ENCODE measurements at regions not wholly inside any gene's neighbourhood (a gene's known extent, or its start where the extent isn't known, plus 50 kb on each side); places are given as distances from the start of the nearest gene placed in this dataset.

DNA sequence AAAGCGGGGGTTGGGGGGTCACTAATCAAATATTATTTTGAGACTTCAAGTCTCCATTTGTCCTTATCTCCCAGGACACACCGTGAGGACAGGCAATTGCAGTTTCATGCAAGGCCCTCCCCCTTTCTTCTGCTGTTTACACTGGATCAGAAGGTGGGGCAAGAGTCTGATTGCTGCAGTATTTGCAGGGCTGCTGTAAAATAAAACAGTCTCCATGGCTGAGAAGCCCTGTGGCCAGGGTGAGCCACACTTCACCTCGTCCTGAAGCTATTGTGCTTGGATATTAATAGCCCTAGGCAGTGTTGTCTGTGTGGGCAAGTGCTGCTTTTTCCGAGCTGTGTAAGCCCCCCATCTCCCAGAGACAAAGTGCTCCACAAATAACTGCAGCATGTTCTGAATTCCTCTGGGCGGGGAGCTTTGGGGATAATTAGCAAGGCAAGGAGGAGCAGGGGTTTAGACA is 187.4 kb upstream of the NTF3 start:
- H3K27ac ChIP-seq, result no peak overlapping the region

DNA sequence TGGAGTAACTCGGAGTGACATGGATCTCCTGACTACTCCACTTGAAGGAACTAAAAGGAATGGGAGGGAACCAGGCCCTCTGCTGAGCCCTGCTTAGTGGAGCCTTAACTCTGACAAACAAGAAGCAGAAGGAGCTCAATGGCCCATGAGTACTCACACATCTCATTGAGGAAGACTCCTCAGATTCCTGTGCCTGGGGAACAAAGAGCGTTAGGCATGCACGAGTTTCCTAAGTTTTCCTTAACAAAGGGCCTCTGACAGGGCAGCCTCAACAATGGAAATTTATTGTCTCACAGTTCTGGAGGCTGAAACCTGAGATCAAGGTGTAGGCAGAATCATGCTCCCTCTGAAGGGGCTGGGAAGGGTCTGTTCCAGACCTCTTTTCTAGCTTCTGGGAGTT is 185.7 kb upstream of the NTF3 start:
- H3K27ac ChIP-seq, result no peak overlapping the region
- TF ChIP-seq, protein P1, sequence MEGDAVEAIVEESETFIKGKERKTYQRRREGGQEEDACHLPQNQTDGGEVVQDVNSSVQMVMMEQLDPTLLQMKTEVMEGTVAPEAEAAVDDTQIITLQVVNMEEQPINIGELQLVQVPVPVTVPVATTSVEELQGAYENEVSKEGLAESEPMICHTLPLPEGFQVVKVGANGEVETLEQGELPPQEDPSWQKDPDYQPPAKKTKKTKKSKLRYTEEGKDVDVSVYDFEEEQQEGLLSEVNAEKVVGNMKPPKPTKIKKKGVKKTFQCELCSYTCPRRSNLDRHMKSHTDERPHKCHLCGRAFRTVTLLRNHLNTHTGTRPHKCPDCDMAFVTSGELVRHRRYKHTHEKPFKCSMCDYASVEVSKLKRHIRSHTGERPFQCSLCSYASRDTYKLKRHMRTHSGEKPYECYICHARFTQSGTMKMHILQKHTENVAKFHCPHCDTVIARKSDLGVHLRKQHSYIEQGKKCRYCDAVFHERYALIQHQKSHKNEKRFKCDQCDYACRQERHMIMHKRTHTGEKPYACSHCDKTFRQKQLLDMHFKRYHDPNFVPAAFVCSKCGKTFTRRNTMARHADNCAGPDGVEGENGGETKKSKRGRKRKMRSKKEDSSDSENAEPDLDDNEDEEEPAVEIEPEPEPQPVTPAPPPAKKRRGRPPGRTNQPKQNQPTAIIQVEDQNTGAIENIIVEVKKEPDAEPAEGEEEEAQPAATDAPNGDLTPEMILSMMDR (IDR thresholded peaks at IDR 0.05), result no peak
- no peak for TF ChIP-seq ZFX (IDR thresholded peaks at IDR 0.05; ENCODE audit: borderline replicate concordance)

More for the DNA sequence above, 187.4 kb upstream of the NTF3 start:
- no peak for TF ChIP-seq ZFX (IDR thresholded peaks at IDR 0.05; ENCODE audit: borderline replicate concordance)

DNA sequence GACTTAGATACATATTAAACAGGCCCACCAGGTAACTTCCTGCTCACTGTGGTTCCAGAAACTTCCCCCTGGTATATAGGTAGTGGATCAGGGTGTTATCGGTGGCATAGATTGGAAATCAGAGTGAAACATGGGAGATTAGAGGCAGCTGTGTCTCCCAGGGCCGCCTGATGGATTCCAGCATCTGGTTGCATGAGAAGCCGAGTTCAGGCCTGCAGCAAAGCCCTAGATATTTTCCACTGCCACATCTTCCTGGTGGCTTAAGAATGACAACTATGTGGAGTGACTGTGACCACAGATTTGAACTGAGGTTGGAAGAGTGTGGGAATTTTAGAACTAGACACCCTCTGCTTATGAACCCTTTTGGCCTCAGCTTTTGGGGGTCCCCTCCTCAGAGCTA is 184.8 kb upstream of the NTF3 start:
- no peak for TF ChIP-seq ZFX (IDR thresholded peaks at IDR 0.05; ENCODE audit: borderline replicate concordance)
- TF ChIP-seq, protein P1 (IDR thresholded peaks at IDR 0.05), result no peak
- no peak overlapping the region for H3K27ac ChIP-seq

GRCh38 chr12:5248230-5248629 is 183.7 kb upstream of the NTF3 start:
- TF ChIP-seq, protein P1 (IDR thresholded peaks at IDR 0.05), result no peak
- no peak for TF ChIP-seq ZFX (IDR thresholded peaks at IDR 0.05; ENCODE audit: borderline replicate concordance)
- H3K27ac ChIP-seq, result no peak overlapping the region

- no peak for TF ChIP-seq ZFX (IDR thresholded peaks at IDR 0.05; ENCODE audit: borderline replicate concordance)
- TF ChIP-seq, protein P1 (IDR thresholded peaks at IDR 0.05), result no peak
- no peak overlapping the region for H3K27ac ChIP-seq
Measured at GRCh38 chr12:5248999-5249526, 182.8 kb upstream of the NTF3 start.

- TF ChIP-seq ZFX (IDR thresholded peaks at IDR 0.05; ENCODE audit: borderline replicate concordance), result no peak
- TF ChIP-seq, protein P1 (IDR thresholded peaks at IDR 0.05), result no peak
- H3K27ac ChIP-seq, result no peak overlapping the region
Measured at GRCh38 chr12:5251092-5251491, 180.8 kb upstream of the NTF3 start.

GRCh38 chr12:5251786-5252185 is 180.1 kb upstream of the NTF3 start:
- TF ChIP-seq, protein P1 (IDR thresholded peaks at IDR 0.05), result no peak
- no peak overlapping the region for H3K27ac ChIP-seq

- no peak for TF ChIP-seq ZFX (IDR thresholded peaks at IDR 0.05; ENCODE audit: borderline replicate concordance)
- TF ChIP-seq, protein P1 (IDR thresholded peaks at IDR 0.05), result no peak
- H3K27ac ChIP-seq, result no peak overlapping the region
Measured at GRCh38 chr12:5254703-5255102, 177.2 kb upstream of the NTF3 start.
